H9 (cell line): ENCODE measurements at regions not wholly inside any gene's neighbourhood (a gene's known extent, or its start where the extent isn't known, plus 50 kb on each side); places are given as distances from the start of the nearest gene placed in this dataset.

Experiments
- DNase-seq: peaks from one replicate; pipeline ENCODE4 v3.0.0-alpha.2; 2017
- H2AFZ ChIP-seq: one replicate; pipeline ENCODE4 v1.6.1; 2013; ENCODE audit warnings: mild to moderate bottlenecking, low read length, control low read depth, moderate library complexity
- H2AK5ac ChIP-seq: 2 replicates; pipeline ENCODE4 v1.6.1; 2013; ENCODE audit warnings: low read length, control low read depth, mixed read lengths; ENCODE audit not compliant: insufficient read length
- H2BK120ac ChIP-seq: one replicate; pipeline ENCODE4 v1.6.1; 2013; ENCODE audit warnings: low read depth, mild to moderate bottlenecking, low read length, control low read depth, inconsistent platforms; ENCODE audit not compliant: poor library complexity, severe bottlenecking
- H2BK12ac ChIP-seq: 2 replicates; pipeline ENCODE4 v1.6.1; 2013; ENCODE audit warnings: low read length, control low read depth, mixed read lengths, low read depth; ENCODE audit not compliant: insufficient read length
- H2BK15ac ChIP-seq: 2 replicates; pipeline ENCODE4 v1.6.1; 2013; ENCODE audit warnings: low read depth, low read length, control low read depth
- H2BK20ac ChIP-seq: one replicate; pipeline ENCODE4 v1.6.1; 2013; ENCODE audit warnings: low read depth, mild to moderate bottlenecking, low read length, control low read depth, inconsistent platforms; ENCODE audit not compliant: poor library complexity, severe bottlenecking
- H2BK5ac ChIP-seq: 2 replicates; pipeline ENCODE4 v1.6.1; 2013; ENCODE audit warnings: low read length, control low read depth, mixed read lengths; ENCODE audit not compliant: insufficient read length
- H3K14ac ChIP-seq: 2 replicates; pipeline ENCODE4 v1.6.1; 2013; ENCODE audit warnings: low read length, control low read depth; ENCODE audit not compliant: insufficient read depth
- H3K18ac ChIP-seq: 2 replicates; pipeline ENCODE4 v1.6.1; 2013; ENCODE audit warnings: low read depth, mild to moderate bottlenecking, mixed read lengths, low read length, control low read depth; ENCODE audit not compliant: insufficient read length
- H3K23ac ChIP-seq: 2 replicates; pipeline ENCODE4 v1.6.1; 2013; ENCODE audit warnings: low read length, control low read depth, mixed read lengths, low read depth; ENCODE audit not compliant: insufficient read length
- H3K23me2 ChIP-seq: 2 replicates; pipeline ENCODE4 v1.6.1; 2013; ENCODE audit warnings: low read depth, mild to moderate bottlenecking, mixed read lengths, low read length, control low read depth; ENCODE audit not compliant: insufficient read length, poor library complexity, severe bottlenecking
- H3K27ac ChIP-seq: 2 replicates; pipeline ENCODE4 v1.5.1; 2013; ENCODE audit warnings: low read length, control low read depth, mixed read lengths, low read depth; ENCODE audit not compliant: insufficient read length
- H3K27me3 ChIP-seq: 2 replicates; pipeline ENCODE4 v1.6.1; 2013; ENCODE audit warnings: low read length, control low read depth, inconsistent platforms; ENCODE audit not compliant: insufficient read depth
- H3K4ac ChIP-seq: 2 replicates; pipeline ENCODE4 v1.6.1; 2013; ENCODE audit warnings: low read depth, mild to moderate bottlenecking, control low read depth, inconsistent platforms, low read length, moderate library complexity
- H3K4me1 ChIP-seq: 2 replicates; pipeline ENCODE4 v1.6.1; 2013; ENCODE audit warnings: low read length, control low read depth, inconsistent platforms; ENCODE audit not compliant: insufficient read depth
- H3K4me2 ChIP-seq: 2 replicates; pipeline ENCODE4 v1.6.1; 2013; ENCODE audit warnings: low read length, control low read depth, mixed read lengths; ENCODE audit not compliant: insufficient read length, insufficient read depth
- H3K56ac ChIP-seq: 2 replicates; pipeline ENCODE4 v1.6.1; 2013; ENCODE audit warnings: low read depth, mild to moderate bottlenecking, mixed read lengths, low read length, control low read depth; ENCODE audit not compliant: insufficient read length
- H3K79me1 ChIP-seq: 2 replicates; pipeline ENCODE4 v1.6.1; 2013; ENCODE audit warnings: low read depth, mild to moderate bottlenecking, moderate library complexity, low read length, control low read depth, inconsistent platforms; ENCODE audit not compliant: insufficient read depth, poor library complexity, severe bottlenecking
- H3K79me2 ChIP-seq: 2 replicates; pipeline ENCODE4 v1.6.1; 2013; ENCODE audit warnings: low read length, control low read depth, inconsistent platforms; ENCODE audit not compliant: insufficient read depth
- H3K9ac ChIP-seq: 2 replicates; pipeline ENCODE4 v1.6.1; 2013; ENCODE audit warnings: low read length, control low read depth, mixed read lengths; ENCODE audit not compliant: insufficient read length; ENCODE audit errors: extremely low read depth
- H3K9me3 ChIP-seq: one replicate; pipeline ENCODE4 v1.6.1; 2013; ENCODE audit warnings: low read depth, low read length, inconsistent platforms; ENCODE audit not compliant: control insufficient read depth
- H3T11ph ChIP-seq: one replicate; pipeline ENCODE4 v1.6.1; 2013; ENCODE audit warnings: mild to moderate bottlenecking, low read length, control low read depth, inconsistent platforms
- H4K20me1 ChIP-seq: one replicate; pipeline ENCODE4 v1.6.1; 2013; ENCODE audit not compliant: control insufficient read depth, insufficient read length, insufficient read depth
- H4K5ac ChIP-seq: 2 replicates; pipeline ENCODE4 v1.6.1; 2013; ENCODE audit warnings: low read depth, mild to moderate bottlenecking, mixed read lengths, low read length, control low read depth; ENCODE audit not compliant: insufficient read length
- H4K8ac ChIP-seq: replicated peaks from 2 replicates; pipeline ENCODE4 v1.6.1; 2013; ENCODE audit warnings: low read length, control low read depth, mixed read lengths, low read depth; ENCODE audit not compliant: insufficient read length
- H4K91ac ChIP-seq: 2 replicates; pipeline ENCODE4 v1.6.1; 2013; ENCODE audit warnings: low read depth, mild to moderate bottlenecking, moderate library complexity, mixed read lengths, low read length, control low read depth; ENCODE audit not compliant: insufficient read length
- H3K27ac Mint-ChIP-seq, 3 experiments: 2 replicates in 2 of 3; 3 replicates in 1 of 3; pipeline ENCODE4 v1.8.0; 2020 to 2021; ENCODE audit warnings: mixed read lengths in 3 of 3, mild to moderate bottlenecking in 1 of 3, moderate library complexity in 1 of 3
- H3K27me3 Mint-ChIP-seq: 2 replicates; pipeline ENCODE4 v1.8.0; 2021; ENCODE audit warnings: low read depth, mild to moderate bottlenecking, moderate library complexity, mixed read lengths
- H3K36me3 Mint-ChIP-seq, 3 experiments: 2 replicates in 2 of 3; 3 replicates in 1 of 3; pipeline ENCODE4 v1.8.0; 2020 to 2021; ENCODE audit warnings: low read depth in 3 of 3, mixed read lengths in 3 of 3; ENCODE audit not compliant: insufficient read depth in 1 of 3
- H3K4me1 Mint-ChIP-seq, 2 experiments: 2 replicates each; pipeline ENCODE4 v1.8.0; 2020; ENCODE audit warnings: mixed read lengths in 2 of 2
- H3K4me3 Mint-ChIP-seq, 2 experiments: 2 replicates in 1 of 2; 3 replicates in 1 of 2; pipeline ENCODE4 v1.8.0; 2020 to 2021; ENCODE audit warnings: mild to moderate bottlenecking in 2 of 2, mixed read lengths in 2 of 2, moderate library complexity in 1 of 2
- H3K9me3 Mint-ChIP-seq, 2 experiments: 2 replicates in 1 of 2; 3 replicates in 1 of 2; pipeline ENCODE4 v1.8.0; 2020; ENCODE audit warnings: mild to moderate bottlenecking in 2 of 2, mixed read lengths in 2 of 2, moderate library complexity in 1 of 2
- CTCF ChIP-seq: fragments of 200-600 bp; sonication (generic); conservative IDR thresholded peaks from 3 replicates; pipeline ENCODE4 v1.8.0; 2021; ENCODE audit warnings: antibody characterized with exemption, mild to moderate bottlenecking
- WGBS: extraction: QIAGEN DNeasy Blood & Tissue Kit; methylation state at CpG from one replicate; pipeline ENCODE4 v1.1.7; 2013; ENCODE audit warnings: missing lambda C conversion rate, low lambda C conversion rate, mixed read lengths; ENCODE audit not compliant: insufficient read length; ENCODE audit errors: extremely low coverage; 5-methylcytosine and 5-hydroxymethylcytosine counted together

DNA sequence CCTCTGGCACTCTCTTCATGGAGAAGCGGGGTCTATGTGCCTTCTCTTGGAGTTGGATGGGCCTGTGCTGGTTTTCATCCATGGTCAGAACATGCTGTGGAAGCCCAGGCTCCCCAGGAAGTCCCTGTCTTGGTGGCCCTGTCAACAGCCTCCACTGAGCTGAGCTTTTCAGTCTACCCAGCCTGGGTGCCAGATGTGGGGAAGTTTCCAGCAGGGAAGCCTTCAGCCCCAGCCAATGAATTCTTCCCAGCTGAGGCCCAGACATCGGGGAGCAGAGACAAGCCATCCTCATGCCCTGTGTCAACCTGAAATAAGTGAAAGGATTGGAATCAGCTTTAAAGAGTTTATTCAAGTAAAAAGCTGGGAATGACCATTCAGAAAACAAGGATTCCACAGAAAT, 75.1 kb upstream of the PGBD5 start:
- no peak overlapping the region for H3K4me2 ChIP-seq
- H3K27ac ChIP-seq, result no peak overlapping the region
- peaks cover 4 to 6% of the 10 kb centered on the region in 2 experiments; a peak in 3 of 4 replicates for H3K4me1 Mint-ChIP-seq
- no peaks in the 10 kb centered on the region for H3K27me3 ChIP-seq
- no peak overlapping the region for H2BK20ac ChIP-seq
- no peak overlapping the region for H3K4me3 Mint-ChIP-seq
- peaks cover 23% of the 10 kb centered on the region for H3K27me3 Mint-ChIP-seq
- no peak overlapping the region for H2BK5ac ChIP-seq
- no peak for TF ChIP-seq CTCF
- H4K91ac ChIP-seq, result no peak overlapping the region
- H2AFZ ChIP-seq, result no peak overlapping the region
- no peak for DNase-seq
- no peaks in the 10 kb centered on the region for H3K23me2 ChIP-seq
- no peaks in the 10 kb centered on the region for H3K79me2 ChIP-seq
- H3K9me3 ChIP-seq, result peaks cover 4% of the 10 kb centered on the region
- no peak overlapping the region for H2BK12ac ChIP-seq
- H3K9me3 Mint-ChIP-seq, result peaks cover 17 to 20% of the 10 kb centered on the region in 2 experiments
- no peak overlapping the region for H3K14ac ChIP-seq
- no peak overlapping the region for H2AK5ac ChIP-seq
- peaks cover 3 to 14% (median 5%) of the 10 kb centered on the region in 3 experiments; a peak in 6 of 7 replicates for H3K36me3 Mint-ChIP-seq
- H2BK120ac ChIP-seq, result no peak overlapping the region
- no peak overlapping the region for H4K5ac ChIP-seq
- no peak overlapping the region for H3K56ac ChIP-seq
- H4K8ac ChIP-seq, result no peak overlapping the region
- H3K4ac ChIP-seq, result no peak overlapping the region
- no peaks in the 10 kb centered on the region for H4K20me1 ChIP-seq
- no peak overlapping the region for H3K18ac ChIP-seq
- no peaks in the 10 kb centered on the region for H3K4me1 ChIP-seq
- WGBS, result no CpG with 5 or more reads among the region's 2 CpGs
- H3K9ac ChIP-seq, result no peak overlapping the region
- no peaks in the 10 kb centered on the region for H3K79me1 ChIP-seq
- no peak overlapping the region for H2BK15ac ChIP-seq
- H3T11ph ChIP-seq, result no peak overlapping the region
- no peak overlapping the region for H3K23ac ChIP-seq
- no peak overlapping the region for H3K27ac Mint-ChIP-seq
